H9 (cell line): ENCODE measurements at regions not wholly inside any gene's neighbourhood (a gene's known extent, or its start where the extent isn't known, plus 50 kb on each side); places are given as distances from the start of the nearest gene placed in this dataset.

Experiments
- DNase-seq: peaks from one replicate; pipeline ENCODE4 v3.0.0-alpha.2; 2017
- H2AFZ ChIP-seq: one replicate; pipeline ENCODE4 v1.6.1; 2013; ENCODE audit warnings: mild to moderate bottlenecking, low read length, control low read depth, moderate library complexity
- H2AK5ac ChIP-seq: 2 replicates; pipeline ENCODE4 v1.6.1; 2013; ENCODE audit warnings: low read length, control low read depth, mixed read lengths; ENCODE audit not compliant: insufficient read length
- H2BK120ac ChIP-seq: one replicate; pipeline ENCODE4 v1.6.1; 2013; ENCODE audit warnings: low read depth, mild to moderate bottlenecking, low read length, control low read depth, inconsistent platforms; ENCODE audit not compliant: poor library complexity, severe bottlenecking
- H2BK12ac ChIP-seq: 2 replicates; pipeline ENCODE4 v1.6.1; 2013; ENCODE audit warnings: low read length, control low read depth, mixed read lengths, low read depth; ENCODE audit not compliant: insufficient read length
- H2BK15ac ChIP-seq: 2 replicates; pipeline ENCODE4 v1.6.1; 2013; ENCODE audit warnings: low read depth, low read length, control low read depth
- H2BK20ac ChIP-seq: one replicate; pipeline ENCODE4 v1.6.1; 2013; ENCODE audit warnings: low read depth, mild to moderate bottlenecking, low read length, control low read depth, inconsistent platforms; ENCODE audit not compliant: poor library complexity, severe bottlenecking
- H2BK5ac ChIP-seq: 2 replicates; pipeline ENCODE4 v1.6.1; 2013; ENCODE audit warnings: low read length, control low read depth, mixed read lengths; ENCODE audit not compliant: insufficient read length
- H3K14ac ChIP-seq: 2 replicates; pipeline ENCODE4 v1.6.1; 2013; ENCODE audit warnings: low read length, control low read depth; ENCODE audit not compliant: insufficient read depth
- H3K18ac ChIP-seq: 2 replicates; pipeline ENCODE4 v1.6.1; 2013; ENCODE audit warnings: low read depth, mild to moderate bottlenecking, mixed read lengths, low read length, control low read depth; ENCODE audit not compliant: insufficient read length
- H3K23ac ChIP-seq: 2 replicates; pipeline ENCODE4 v1.6.1; 2013; ENCODE audit warnings: low read length, control low read depth, mixed read lengths, low read depth; ENCODE audit not compliant: insufficient read length
- H3K23me2 ChIP-seq: 2 replicates; pipeline ENCODE4 v1.6.1; 2013; ENCODE audit warnings: low read depth, mild to moderate bottlenecking, mixed read lengths, low read length, control low read depth; ENCODE audit not compliant: insufficient read length, poor library complexity, severe bottlenecking
- H3K27ac ChIP-seq: 2 replicates; pipeline ENCODE4 v1.5.1; 2013; ENCODE audit warnings: low read length, control low read depth, mixed read lengths, low read depth; ENCODE audit not compliant: insufficient read length
- H3K27me3 ChIP-seq: 2 replicates; pipeline ENCODE4 v1.6.1; 2013; ENCODE audit warnings: low read length, control low read depth, inconsistent platforms; ENCODE audit not compliant: insufficient read depth
- H3K4ac ChIP-seq: 2 replicates; pipeline ENCODE4 v1.6.1; 2013; ENCODE audit warnings: low read depth, mild to moderate bottlenecking, control low read depth, inconsistent platforms, low read length, moderate library complexity
- H3K4me1 ChIP-seq: 2 replicates; pipeline ENCODE4 v1.6.1; 2013; ENCODE audit warnings: low read length, control low read depth, inconsistent platforms; ENCODE audit not compliant: insufficient read depth
- H3K4me2 ChIP-seq: 2 replicates; pipeline ENCODE4 v1.6.1; 2013; ENCODE audit warnings: low read length, control low read depth, mixed read lengths; ENCODE audit not compliant: insufficient read length, insufficient read depth
- H3K56ac ChIP-seq: 2 replicates; pipeline ENCODE4 v1.6.1; 2013; ENCODE audit warnings: low read depth, mild to moderate bottlenecking, mixed read lengths, low read length, control low read depth; ENCODE audit not compliant: insufficient read length
- H3K79me1 ChIP-seq: 2 replicates; pipeline ENCODE4 v1.6.1; 2013; ENCODE audit warnings: low read depth, mild to moderate bottlenecking, moderate library complexity, low read length, control low read depth, inconsistent platforms; ENCODE audit not compliant: insufficient read depth, poor library complexity, severe bottlenecking
- H3K79me2 ChIP-seq: 2 replicates; pipeline ENCODE4 v1.6.1; 2013; ENCODE audit warnings: low read length, control low read depth, inconsistent platforms; ENCODE audit not compliant: insufficient read depth
- H3K9ac ChIP-seq: 2 replicates; pipeline ENCODE4 v1.6.1; 2013; ENCODE audit warnings: low read length, control low read depth, mixed read lengths; ENCODE audit not compliant: insufficient read length; ENCODE audit errors: extremely low read depth
- H3K9me3 ChIP-seq: one replicate; pipeline ENCODE4 v1.6.1; 2013; ENCODE audit warnings: low read depth, low read length, inconsistent platforms; ENCODE audit not compliant: control insufficient read depth
- H3T11ph ChIP-seq: one replicate; pipeline ENCODE4 v1.6.1; 2013; ENCODE audit warnings: mild to moderate bottlenecking, low read length, control low read depth, inconsistent platforms
- H4K20me1 ChIP-seq: one replicate; pipeline ENCODE4 v1.6.1; 2013; ENCODE audit not compliant: control insufficient read depth, insufficient read length, insufficient read depth
- H4K5ac ChIP-seq: 2 replicates; pipeline ENCODE4 v1.6.1; 2013; ENCODE audit warnings: low read depth, mild to moderate bottlenecking, mixed read lengths, low read length, control low read depth; ENCODE audit not compliant: insufficient read length
- H4K8ac ChIP-seq: replicated peaks from 2 replicates; pipeline ENCODE4 v1.6.1; 2013; ENCODE audit warnings: low read length, control low read depth, mixed read lengths, low read depth; ENCODE audit not compliant: insufficient read length
- H4K91ac ChIP-seq: 2 replicates; pipeline ENCODE4 v1.6.1; 2013; ENCODE audit warnings: low read depth, mild to moderate bottlenecking, moderate library complexity, mixed read lengths, low read length, control low read depth; ENCODE audit not compliant: insufficient read length
- H3K27ac Mint-ChIP-seq, 3 experiments: 2 replicates in 2 of 3; 3 replicates in 1 of 3; pipeline ENCODE4 v1.8.0; 2020 to 2021; ENCODE audit warnings: mixed read lengths in 3 of 3, mild to moderate bottlenecking in 1 of 3, moderate library complexity in 1 of 3
- H3K27me3 Mint-ChIP-seq: 2 replicates; pipeline ENCODE4 v1.8.0; 2021; ENCODE audit warnings: low read depth, mild to moderate bottlenecking, moderate library complexity, mixed read lengths
- H3K36me3 Mint-ChIP-seq, 3 experiments: 2 replicates in 2 of 3; 3 replicates in 1 of 3; pipeline ENCODE4 v1.8.0; 2020 to 2021; ENCODE audit warnings: low read depth in 3 of 3, mixed read lengths in 3 of 3; ENCODE audit not compliant: insufficient read depth in 1 of 3
- H3K4me1 Mint-ChIP-seq, 2 experiments: 2 replicates each; pipeline ENCODE4 v1.8.0; 2020; ENCODE audit warnings: mixed read lengths in 2 of 2
- H3K4me3 Mint-ChIP-seq, 2 experiments: 2 replicates in 1 of 2; 3 replicates in 1 of 2; pipeline ENCODE4 v1.8.0; 2020 to 2021; ENCODE audit warnings: mild to moderate bottlenecking in 2 of 2, mixed read lengths in 2 of 2, moderate library complexity in 1 of 2
- H3K9me3 Mint-ChIP-seq, 2 experiments: 2 replicates in 1 of 2; 3 replicates in 1 of 2; pipeline ENCODE4 v1.8.0; 2020; ENCODE audit warnings: mild to moderate bottlenecking in 2 of 2, mixed read lengths in 2 of 2, moderate library complexity in 1 of 2
- CTCF ChIP-seq: fragments of 200-600 bp; sonication (generic); conservative IDR thresholded peaks from 3 replicates; pipeline ENCODE4 v1.8.0; 2021; ENCODE audit warnings: antibody characterized with exemption, mild to moderate bottlenecking
- WGBS: extraction: QIAGEN DNeasy Blood & Tissue Kit; methylation state at CpG from one replicate; pipeline ENCODE4 v1.1.7; 2013; ENCODE audit warnings: missing lambda C conversion rate, low lambda C conversion rate, mixed read lengths; ENCODE audit not compliant: insufficient read length; ENCODE audit errors: extremely low coverage; 5-methylcytosine and 5-hydroxymethylcytosine counted together

- Mint-ChIP-seq H3K27ac (no peak overlapping the region), H3K9me3 (peaks cover 1 to 3% of the 10 kb centered on the region in 2 experiments; a peak in 2 of 5 replicates), H3K4me1 (peaks cover 13 to 16% of the 10 kb centered on the region in 2 experiments), H3K36me3 (peaks cover 0 to 4% (median 0%) of the 10 kb centered on the region in 3 experiments; a peak in 1 of 7 replicates), H3K27me3 (peaks cover 2% of the 10 kb centered on the region), H3K4me3 (no peak overlapping the region)
- Histone ChIP-seq H3K4me2 (no peak overlapping the region), H2BK5ac (no peak overlapping the region), H3K18ac (no peak overlapping the region), H4K91ac (no peak overlapping the region), H3K9ac (no peak overlapping the region), H3K4me1 (no peaks in the 10 kb centered on the region; the same call in 1 of the 2 replicates), H3K27me3 (no peaks in the 10 kb centered on the region), H3T11ph (no peak overlapping the region), H2AK5ac (no peak overlapping the region), H4K20me1 (no peaks in the 10 kb centered on the region), H3K4ac (no peak overlapping the region), H3K56ac (no peak overlapping the region), H3K14ac (no peak overlapping the region), H2BK15ac (no peak overlapping the region), H2AFZ (no peak overlapping the region), H2BK12ac (no peak overlapping the region), H3K79me2 (no peaks in the 10 kb centered on the region), H2BK120ac (no peak overlapping the region), H4K5ac (no peak overlapping the region), H4K8ac (no peak overlapping the region), H3K27ac (no peak overlapping the region), H2BK20ac (no peak overlapping the region), H3K9me3 (no peaks in the 10 kb centered on the region), H3K23ac (no peak overlapping the region), H3K79me1 (no peaks in the 10 kb centered on the region), H3K23me2 (no peaks in the 10 kb centered on the region)
- no peak for DNase-seq
- no peak for TF ChIP-seq CTCF
- WGBS: no CpG with 5 or more reads among the region's 4 CpGs
These were observed 62.3 kb upstream of the UQCRFS1 start for GRCh38 chr19:29275266-29275665.
